Transverse colon (tissue), 4 donors: ENCODE measurements at regions not wholly inside any gene's neighbourhood (a gene's known extent, or its start where the extent isn't known, plus 50 kb on each side); places are given as distances from the start of the nearest gene placed in this dataset.

Experiments
- POLR2A ChIP-seq: fragments of 450-650 bp; IDR thresholded peaks from one replicate; pipeline ENCODE4 v1.6.1; 2016; ENCODE audit warnings: antibody characterized with exemption, mild to moderate bottlenecking, moderate library complexity
- POLR2AphosphoS5 ChIP-seq, 3 donors: sonication (generic); formaldehyde crosslinking; IDR thresholded peaks; one replicate each; pipeline ENCODE4 v1.6.1; 2016; ENCODE audit warnings: antibody characterized with exemption in 3 of 3
- TF ChIP-seq, protein P1 (sequence below), 5 experiments: fragments of 200-600 bp in 3 of 5; fragments of 450-650 bp in 2 of 5; sonication (generic) in 3 of 5; IDR thresholded peaks; 1 replicate in 2 of 5; 2 replicates in 3 of 5; pipeline ENCODE4 v1.5.1; 2016 to 2017; ENCODE audit warnings: antibody characterized with exemption in 5 of 5, inconsistent platforms in 3 of 5, mild to moderate bottlenecking in 2 of 5, moderate library complexity in 1 of 5

DNA sequence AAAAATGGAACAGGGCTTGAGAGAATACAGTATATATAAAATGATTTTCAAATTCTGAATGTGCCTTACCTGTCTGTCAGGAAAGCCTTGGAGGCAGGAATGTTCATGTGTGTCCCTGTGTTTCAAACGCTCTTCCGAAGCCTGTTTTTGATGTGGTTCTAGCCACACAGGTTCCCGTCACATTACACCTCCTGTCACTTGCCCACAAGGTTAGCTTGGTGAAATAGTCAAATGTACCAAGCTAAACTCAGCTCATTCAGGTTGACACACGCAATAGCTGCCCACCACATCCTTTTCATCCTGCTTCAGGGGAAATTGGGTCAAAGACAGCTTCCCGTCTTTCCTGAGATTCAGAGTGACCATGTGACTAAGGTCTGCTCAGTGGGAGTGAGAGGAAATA lies 574.0 kb downstream of the EFNB2 start:
- TF ChIP-seq, protein P1, sequence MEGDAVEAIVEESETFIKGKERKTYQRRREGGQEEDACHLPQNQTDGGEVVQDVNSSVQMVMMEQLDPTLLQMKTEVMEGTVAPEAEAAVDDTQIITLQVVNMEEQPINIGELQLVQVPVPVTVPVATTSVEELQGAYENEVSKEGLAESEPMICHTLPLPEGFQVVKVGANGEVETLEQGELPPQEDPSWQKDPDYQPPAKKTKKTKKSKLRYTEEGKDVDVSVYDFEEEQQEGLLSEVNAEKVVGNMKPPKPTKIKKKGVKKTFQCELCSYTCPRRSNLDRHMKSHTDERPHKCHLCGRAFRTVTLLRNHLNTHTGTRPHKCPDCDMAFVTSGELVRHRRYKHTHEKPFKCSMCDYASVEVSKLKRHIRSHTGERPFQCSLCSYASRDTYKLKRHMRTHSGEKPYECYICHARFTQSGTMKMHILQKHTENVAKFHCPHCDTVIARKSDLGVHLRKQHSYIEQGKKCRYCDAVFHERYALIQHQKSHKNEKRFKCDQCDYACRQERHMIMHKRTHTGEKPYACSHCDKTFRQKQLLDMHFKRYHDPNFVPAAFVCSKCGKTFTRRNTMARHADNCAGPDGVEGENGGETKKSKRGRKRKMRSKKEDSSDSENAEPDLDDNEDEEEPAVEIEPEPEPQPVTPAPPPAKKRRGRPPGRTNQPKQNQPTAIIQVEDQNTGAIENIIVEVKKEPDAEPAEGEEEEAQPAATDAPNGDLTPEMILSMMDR (IDR thresholded peaks at IDR 0.05), result no peak
- TF ChIP-seq POLR2A, result no peak
- no peak for TF ChIP-seq POLR2AphosphoS5 (IDR thresholded peaks at IDR 0.05)
